MCF 10A (cell line): ENCODE measurements at regions not wholly inside any gene's neighbourhood (a gene's known extent, or its start where the extent isn't known, plus 50 kb on each side); places are given as distances from the start of the nearest gene placed in this dataset.
A peak's percentile ranks its signal among the peaks of the same experiment; 100 is the strongest.

Source experiments
- BruUV-seq: library from RNA; stranded (reverse); fragments of 400-500 nt; replicated peaks from 2 replicates; lab custom pipeline; 2021; lab: Mats Ljungman, UMichigan
- CTCF ChIA-PET: fragments of 300-600 bp; sonication (Branson Sonifier 250); formaldehyde crosslinking; extraction: SDS; loops from one replicate; lab custom pipeline; 2021; ENCODE audit warnings: antibody characterized with exemption, inconsistent platforms; lab: Yijun Ruan, JAX
- POLR2A ChIA-PET: fragments of 300-600, 350-650 bp; sonication (Branson Sonifier 250); formaldehyde crosslinking; extraction: SDS; loops from one replicate; lab custom pipeline; 2020; ENCODE audit warnings: antibody characterized with exemption, inconsistent platforms; lab: Yijun Ruan, JAX
- DNase-seq: peaks from one replicate; pipeline ENCODE4 v3.0.0-alpha.2; 2018; ENCODE audit not compliant: unreplicated experiment
- H3K27ac Mint-ChIP-seq: one replicate; pipeline ENCODE4 v1.8.0; 2022; ENCODE audit warnings: mild to moderate bottlenecking, low read depth, mixed read lengths; ENCODE audit not compliant: unreplicated experiment
- H3K27me3 Mint-ChIP-seq: one replicate; pipeline ENCODE4 v1.8.0; 2022; ENCODE audit warnings: mixed read lengths; ENCODE audit not compliant: insufficient read depth, unreplicated experiment
- H3K36me3 Mint-ChIP-seq: one replicate; pipeline ENCODE4 v1.8.0; 2022; ENCODE audit warnings: mild to moderate bottlenecking, moderate library complexity, mixed read lengths; ENCODE audit not compliant: insufficient read depth, unreplicated experiment
- H3K4me1 Mint-ChIP-seq: one replicate; pipeline ENCODE4 v1.8.0; 2022; ENCODE audit warnings: mixed read lengths; ENCODE audit not compliant: insufficient read depth, unreplicated experiment
- H3K4me3 Mint-ChIP-seq: one replicate; pipeline ENCODE4 v1.8.0; 2022; ENCODE audit warnings: mild to moderate bottlenecking, moderate library complexity, mixed read lengths; ENCODE audit not compliant: unreplicated experiment
- H3K9me3 Mint-ChIP-seq: one replicate; pipeline ENCODE4 v1.8.0; 2022; ENCODE audit warnings: mixed read lengths; ENCODE audit not compliant: unreplicated experiment
- intact Hi-C: fragments of 100-400 bp; cut with micrococcal nuclease; formaldehyde crosslinking; loops from 2 replicates; pipeline ENCODE4 v1.14.1; 2022
- TF ChIP-seq, protein P1 (sequence below): fragments of 200-600 bp; IDR thresholded peaks from one replicate; pipeline ENCODE4 v1.8.0; 2022; ENCODE audit warnings: antibody characterized with exemption, mild to moderate bottlenecking; ENCODE audit not compliant: unreplicated experiment

- H3K4me3 Mint-ChIP-seq, result no peak overlapping the region
- no peak for DNase-seq
- POLR2A ChIA-PET, result no interaction called here
- no peaks in the 10 kb centered on the region for H3K27me3 Mint-ChIP-seq
- no TSS peak for BruUV-seq
- no peaks in the 10 kb centered on the region for H3K36me3 Mint-ChIP-seq
- TF ChIP-seq, protein P1, sequence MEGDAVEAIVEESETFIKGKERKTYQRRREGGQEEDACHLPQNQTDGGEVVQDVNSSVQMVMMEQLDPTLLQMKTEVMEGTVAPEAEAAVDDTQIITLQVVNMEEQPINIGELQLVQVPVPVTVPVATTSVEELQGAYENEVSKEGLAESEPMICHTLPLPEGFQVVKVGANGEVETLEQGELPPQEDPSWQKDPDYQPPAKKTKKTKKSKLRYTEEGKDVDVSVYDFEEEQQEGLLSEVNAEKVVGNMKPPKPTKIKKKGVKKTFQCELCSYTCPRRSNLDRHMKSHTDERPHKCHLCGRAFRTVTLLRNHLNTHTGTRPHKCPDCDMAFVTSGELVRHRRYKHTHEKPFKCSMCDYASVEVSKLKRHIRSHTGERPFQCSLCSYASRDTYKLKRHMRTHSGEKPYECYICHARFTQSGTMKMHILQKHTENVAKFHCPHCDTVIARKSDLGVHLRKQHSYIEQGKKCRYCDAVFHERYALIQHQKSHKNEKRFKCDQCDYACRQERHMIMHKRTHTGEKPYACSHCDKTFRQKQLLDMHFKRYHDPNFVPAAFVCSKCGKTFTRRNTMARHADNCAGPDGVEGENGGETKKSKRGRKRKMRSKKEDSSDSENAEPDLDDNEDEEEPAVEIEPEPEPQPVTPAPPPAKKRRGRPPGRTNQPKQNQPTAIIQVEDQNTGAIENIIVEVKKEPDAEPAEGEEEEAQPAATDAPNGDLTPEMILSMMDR, result no peak
- no peaks in the 10 kb centered on the region for H3K4me1 Mint-ChIP-seq
- H3K9me3 Mint-ChIP-seq, result peaks cover 2% of the 10 kb centered on the region
- no peak overlapping the region for H3K27ac Mint-ChIP-seq
- CTCF ChIA-PET, result interaction anchor here (0.7 to 0.9 kb wide), 2 partner anchors 480 to 1512 kb away, joined by 3 read pairs; no protein-coding TSS in a partner anchor
- intact Hi-C loops, result no loop called here
Observed at GRCh38 chr14:80446356-80446755, 235.1 kb upstream of the DIO2 start.

- no peaks in the 10 kb centered on the region for H3K36me3 Mint-ChIP-seq
- intact Hi-C loops, result no loop called here
- H3K4me3 Mint-ChIP-seq, result no peak overlapping the region
- H3K9me3 Mint-ChIP-seq, result no peaks in the 10 kb centered on the region
- BruUV-seq, result no TSS peak
- CTCF ChIA-PET, result interaction anchor here (1.2 kb wide), 1 partner anchor 141 kb away, joined by 4 read pairs; no protein-coding TSS in a partner anchor
- H3K4me1 Mint-ChIP-seq, result no peaks in the 10 kb centered on the region
- DNase-seq, result no peak
- POLR2A ChIA-PET, result no interaction called here
- no peak overlapping the region for H3K27ac Mint-ChIP-seq
- TF ChIP-seq, protein P1, result no peak
- H3K27me3 Mint-ChIP-seq, result no peaks in the 10 kb centered on the region
Observed at GRCh38 chr14:80445605-80446004, 234.3 kb upstream of the DIO2 start.

- peaks cover 26% of the 10 kb centered on the region for H3K9me3 Mint-ChIP-seq
- intact Hi-C loops, result no loop called here
- CTCF ChIA-PET, result interaction anchor here (0.6 to 0.9 kb wide), 3 partner anchors 202 to 1128 kb away, joined by 3 read pairs; no protein-coding TSS in a partner anchor
- TF ChIP-seq, protein P1, result no peak
- BruUV-seq, result no TSS peak
- H3K4me3 Mint-ChIP-seq, result no peak overlapping the region
- H3K4me1 Mint-ChIP-seq, result peaks cover 11% of the 10 kb centered on the region
- POLR2A ChIA-PET, result interaction anchor here (1.2 to 1.6 kb wide), 2 partner anchors 11 to 52 kb away, joined by 3 to 4 read pairs; no protein-coding TSS in a partner anchor
- no peaks in the 10 kb centered on the region for H3K36me3 Mint-ChIP-seq
- peak overlapping the region; percentile 80 for H3K27ac Mint-ChIP-seq
- no peaks in the 10 kb centered on the region for H3K27me3 Mint-ChIP-seq
- DNase-seq, result peak; percentile 70
Observed at GRCh38 chr14:80434574-80435321, 223.4 kb upstream of the DIO2 start.

DNA sequence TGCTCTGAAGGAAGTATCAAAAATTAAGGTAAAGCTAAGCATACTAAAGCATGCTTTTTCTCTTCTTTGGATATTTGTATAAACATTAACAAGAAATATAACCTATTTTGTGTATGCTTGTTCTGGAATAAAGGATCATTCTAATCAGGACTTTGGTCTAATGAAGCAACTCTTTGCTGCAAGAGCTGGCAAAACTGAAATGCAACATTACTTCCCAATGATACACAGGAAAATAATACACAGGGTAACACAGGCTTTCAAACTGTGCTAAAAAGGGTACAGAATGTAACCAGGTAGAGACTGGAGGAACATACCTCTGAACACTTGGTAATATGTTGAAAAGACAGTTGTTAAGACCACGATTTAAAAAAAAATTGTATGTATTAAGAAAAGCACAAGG, 222.5 kb upstream of the DIO2 start:
- TF ChIP-seq, protein P1, result no peak
- H3K27ac Mint-ChIP-seq, result peak overlapping the region; percentile 80
- ChIA-PET POLR2A (interaction anchor here (0.8 to 1.6 kb wide), 2 partner anchors 10 kb away, joined by 3 to 4 read pairs; no protein-coding TSS in a partner anchor), CTCF (no interaction called here)
- H3K36me3 Mint-ChIP-seq, result no peaks in the 10 kb centered on the region
- no peaks in the 10 kb centered on the region for H3K27me3 Mint-ChIP-seq
- no peak overlapping the region for H3K4me3 Mint-ChIP-seq
- BruUV-seq, result no TSS peak
- intact Hi-C loops, result no loop called here
- H3K4me1 Mint-ChIP-seq, result peaks cover 11% of the 10 kb centered on the region
- H3K9me3 Mint-ChIP-seq, result peaks cover 18% of the 10 kb centered on the region
- DNase-seq, result no peak
